ENCODE measurements at regions not wholly inside any gene's neighbourhood (a gene's known extent, or its start where the extent isn't known, plus 50 kb on each side); places are given as distances from the start of the nearest gene placed in this dataset.

DNA sequence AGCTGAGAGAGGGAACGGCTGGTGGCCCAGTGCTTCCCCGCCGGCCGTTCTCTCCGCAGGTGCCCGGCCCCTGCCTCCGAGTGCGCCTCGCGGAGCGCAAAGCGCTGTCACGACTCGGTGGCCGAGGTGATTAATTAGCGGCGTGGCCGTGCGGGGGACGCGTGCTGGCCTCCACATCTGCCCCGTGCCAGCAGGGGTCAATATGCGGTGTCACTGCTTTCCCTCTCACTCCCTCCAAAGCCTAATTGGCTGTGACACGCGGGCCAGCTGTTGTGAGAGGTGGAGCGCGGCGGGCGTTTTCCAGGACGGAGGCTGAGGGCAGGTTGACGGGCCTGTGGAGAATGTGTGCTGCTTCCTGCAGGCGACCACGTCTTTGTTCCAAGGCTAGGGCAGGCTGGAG lies 239.0 kb downstream of the LMX1A start (continued):
- TF ChIP-seq, protein P1, sequence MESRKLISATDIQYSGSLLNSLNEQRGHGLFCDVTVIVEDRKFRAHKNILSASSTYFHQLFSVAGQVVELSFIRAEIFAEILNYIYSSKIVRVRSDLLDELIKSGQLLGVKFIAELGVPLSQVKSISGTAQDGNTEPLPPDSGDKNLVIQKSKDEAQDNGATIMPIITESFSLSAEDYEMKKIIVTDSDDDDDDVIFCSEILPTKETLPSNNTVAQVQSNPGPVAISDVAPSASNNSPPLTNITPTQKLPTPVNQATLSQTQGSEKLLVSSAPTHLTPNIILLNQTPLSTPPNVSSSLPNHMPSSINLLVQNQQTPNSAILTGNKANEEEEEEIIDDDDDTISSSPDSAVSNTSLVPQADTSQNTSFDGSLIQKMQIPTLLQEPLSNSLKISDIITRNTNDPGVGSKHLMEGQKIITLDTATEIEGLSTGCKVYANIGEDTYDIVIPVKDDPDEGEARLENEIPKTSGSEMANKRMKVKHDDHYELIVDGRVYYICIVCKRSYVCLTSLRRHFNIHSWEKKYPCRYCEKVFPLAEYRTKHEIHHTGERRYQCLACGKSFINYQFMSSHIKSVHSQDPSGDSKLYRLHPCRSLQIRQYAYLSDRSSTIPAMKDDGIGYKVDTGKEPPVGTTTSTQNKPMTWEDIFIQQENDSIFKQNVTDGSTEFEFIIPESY (CRISPR knock-in tag; IDR thresholded peaks at IDR 0.05): no peak
- TF ChIP-seq FOXK1 (CRISPR knock-in tag; IDR thresholded peaks at IDR 0.05; ENCODE audit: borderline replicate concordance) (no peak), SRSF3 (IDR thresholded peaks at IDR 0.05; ENCODE audit: insufficient read depth, low read length) (no peak), PRMT5 (CRISPR knock-in tag; IDR thresholded peaks at IDR 0.05) (no peak), HDAC6 (IDR thresholded peaks at IDR 0.05; ENCODE audit: low read depth, low read length) (no peak), ZBTB8A (IDR thresholded peaks at IDR 0.05; ENCODE audit: partially characterized antibody) (no peak), ZFPM2 (CRISPR knock-in tag; IDR thresholded peaks at IDR 0.05) (no peak)
- TF ChIP-seq, protein P2, sequence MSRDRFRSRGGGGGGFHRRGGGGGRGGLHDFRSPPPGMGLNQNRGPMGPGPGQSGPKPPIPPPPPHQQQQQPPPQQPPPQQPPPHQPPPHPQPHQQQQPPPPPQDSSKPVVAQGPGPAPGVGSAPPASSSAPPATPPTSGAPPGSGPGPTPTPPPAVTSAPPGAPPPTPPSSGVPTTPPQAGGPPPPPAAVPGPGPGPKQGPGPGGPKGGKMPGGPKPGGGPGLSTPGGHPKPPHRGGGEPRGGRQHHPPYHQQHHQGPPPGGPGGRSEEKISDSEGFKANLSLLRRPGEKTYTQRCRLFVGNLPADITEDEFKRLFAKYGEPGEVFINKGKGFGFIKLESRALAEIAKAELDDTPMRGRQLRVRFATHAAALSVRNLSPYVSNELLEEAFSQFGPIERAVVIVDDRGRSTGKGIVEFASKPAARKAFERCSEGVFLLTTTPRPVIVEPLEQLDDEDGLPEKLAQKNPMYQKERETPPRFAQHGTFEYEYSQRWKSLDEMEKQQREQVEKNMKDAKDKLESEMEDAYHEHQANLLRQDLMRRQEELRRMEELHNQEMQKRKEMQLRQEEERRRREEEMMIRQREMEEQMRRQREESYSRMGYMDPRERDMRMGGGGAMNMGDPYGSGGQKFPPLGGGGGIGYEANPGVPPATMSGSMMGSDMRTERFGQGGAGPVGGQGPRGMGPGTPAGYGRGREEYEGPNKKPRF (IDR thresholded peaks at IDR 0.05; ENCODE audit: low read depth, low read length): no peak
- TF ChIP-seq, protein P3, sequence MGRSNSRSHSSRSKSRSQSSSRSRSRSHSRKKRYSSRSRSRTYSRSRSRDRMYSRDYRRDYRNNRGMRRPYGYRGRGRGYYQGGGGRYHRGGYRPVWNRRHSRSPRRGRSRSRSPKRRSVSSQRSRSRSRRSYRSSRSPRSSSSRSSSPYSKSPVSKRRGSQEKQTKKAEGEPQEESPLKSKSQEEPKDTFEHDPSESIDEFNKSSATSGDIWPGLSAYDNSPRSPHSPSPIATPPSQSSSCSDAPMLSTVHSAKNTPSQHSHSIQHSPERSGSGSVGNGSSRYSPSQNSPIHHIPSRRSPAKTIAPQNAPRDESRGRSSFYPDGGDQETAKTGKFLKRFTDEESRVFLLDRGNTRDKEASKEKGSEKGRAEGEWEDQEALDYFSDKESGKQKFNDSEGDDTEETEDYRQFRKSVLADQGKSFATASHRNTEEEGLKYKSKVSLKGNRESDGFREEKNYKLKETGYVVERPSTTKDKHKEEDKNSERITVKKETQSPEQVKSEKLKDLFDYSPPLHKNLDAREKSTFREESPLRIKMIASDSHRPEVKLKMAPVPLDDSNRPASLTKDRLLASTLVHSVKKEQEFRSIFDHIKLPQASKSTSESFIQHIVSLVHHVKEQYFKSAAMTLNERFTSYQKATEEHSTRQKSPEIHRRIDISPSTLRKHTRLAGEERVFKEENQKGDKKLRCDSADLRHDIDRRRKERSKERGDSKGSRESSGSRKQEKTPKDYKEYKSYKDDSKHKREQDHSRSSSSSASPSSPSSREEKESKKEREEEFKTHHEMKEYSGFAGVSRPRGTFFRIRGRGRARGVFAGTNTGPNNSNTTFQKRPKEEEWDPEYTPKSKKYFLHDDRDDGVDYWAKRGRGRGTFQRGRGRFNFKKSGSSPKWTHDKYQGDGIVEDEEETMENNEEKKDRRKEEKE (IDR thresholded peaks at IDR 0.05; ENCODE audit: borderline replicate concordance in 1 of 2, control insufficient read depth in 1 of 2, low read depth in 2 of 2, low read length in 1 of 2): no peak
- TF ChIP-seq, protein P4, sequence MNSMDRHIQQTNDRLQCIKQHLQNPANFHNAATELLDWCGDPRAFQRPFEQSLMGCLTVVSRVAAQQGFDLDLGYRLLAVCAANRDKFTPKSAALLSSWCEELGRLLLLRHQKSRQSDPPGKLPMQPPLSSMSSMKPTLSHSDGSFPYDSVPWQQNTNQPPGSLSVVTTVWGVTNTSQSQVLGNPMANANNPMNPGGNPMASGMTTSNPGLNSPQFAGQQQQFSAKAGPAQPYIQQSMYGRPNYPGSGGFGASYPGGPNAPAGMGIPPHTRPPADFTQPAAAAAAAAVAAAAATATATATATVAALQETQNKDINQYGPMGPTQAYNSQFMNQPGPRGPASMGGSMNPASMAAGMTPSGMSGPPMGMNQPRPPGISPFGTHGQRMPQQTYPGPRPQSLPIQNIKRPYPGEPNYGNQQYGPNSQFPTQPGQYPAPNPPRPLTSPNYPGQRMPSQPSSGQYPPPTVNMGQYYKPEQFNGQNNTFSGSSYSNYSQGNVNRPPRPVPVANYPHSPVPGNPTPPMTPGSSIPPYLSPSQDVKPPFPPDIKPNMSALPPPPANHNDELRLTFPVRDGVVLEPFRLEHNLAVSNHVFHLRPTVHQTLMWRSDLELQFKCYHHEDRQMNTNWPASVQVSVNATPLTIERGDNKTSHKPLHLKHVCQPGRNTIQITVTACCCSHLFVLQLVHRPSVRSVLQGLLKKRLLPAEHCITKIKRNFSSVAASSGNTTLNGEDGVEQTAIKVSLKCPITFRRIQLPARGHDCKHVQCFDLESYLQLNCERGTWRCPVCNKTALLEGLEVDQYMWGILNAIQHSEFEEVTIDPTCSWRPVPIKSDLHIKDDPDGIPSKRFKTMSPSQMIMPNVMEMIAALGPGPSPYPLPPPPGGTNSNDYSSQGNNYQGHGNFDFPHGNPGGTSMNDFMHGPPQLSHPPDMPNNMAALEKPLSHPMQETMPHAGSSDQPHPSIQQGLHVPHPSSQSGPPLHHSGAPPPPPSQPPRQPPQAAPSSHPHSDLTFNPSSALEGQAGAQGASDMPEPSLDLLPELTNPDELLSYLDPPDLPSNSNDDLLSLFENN (IDR thresholded peaks at IDR 0.05; ENCODE audit: low read depth in 2 of 2, low read length in 2 of 2): no peak
- TF ChIP-seq, protein P5, sequence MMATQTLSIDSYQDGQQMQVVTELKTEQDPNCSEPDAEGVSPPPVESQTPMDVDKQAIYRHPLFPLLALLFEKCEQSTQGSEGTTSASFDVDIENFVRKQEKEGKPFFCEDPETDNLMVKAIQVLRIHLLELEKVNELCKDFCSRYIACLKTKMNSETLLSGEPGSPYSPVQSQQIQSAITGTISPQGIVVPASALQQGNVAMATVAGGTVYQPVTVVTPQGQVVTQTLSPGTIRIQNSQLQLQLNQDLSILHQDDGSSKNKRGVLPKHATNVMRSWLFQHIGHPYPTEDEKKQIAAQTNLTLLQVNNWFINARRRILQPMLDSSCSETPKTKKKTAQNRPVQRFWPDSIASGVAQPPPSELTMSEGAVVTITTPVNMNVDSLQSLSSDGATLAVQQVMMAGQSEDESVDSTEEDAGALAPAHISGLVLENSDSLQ (IDR thresholded peaks at IDR 0.05): peak; percentile 46
